ENCODE measurements at regions not wholly inside any gene's neighbourhood (a gene's known extent, or its start where the extent isn't known, plus 50 kb on each side); places are given as distances from the start of the nearest gene placed in this dataset.

GRCh38 chr11:112651386-112651785 is 309.8 kb upstream of the NCAM1 start:
- TF ChIP-seq POLR2A (IDR thresholded peaks at IDR 0.05) (no peak), CTCF (IDR thresholded peaks at IDR 0.05) (no peak), EP300 (IDR thresholded peaks at IDR 0.05; ENCODE audit: low read depth) (no peak)

Measured in transverse colon (tissue), 3 donors.